ENCODE measurements at regions not wholly inside any gene's neighbourhood (a gene's known extent, or its start where the extent isn't known, plus 50 kb on each side); places are given as distances from the start of the nearest gene placed in this dataset.

- no peaks in the 10 kb centered on the region for H3K27me3 ChIP-seq
- no peak overlapping the region for H3K4me3 ChIP-seq
- H3K27ac ChIP-seq = no peak overlapping the region
- WGBS, 2 donors = 74 to 83% methylated on average over 4 of the region's 4 CpGs
- TF ChIP-seq POLR2AphosphoS5 (IDR thresholded peaks at IDR 0.05) = no peak
- DNase-seq = no peak
- H3K4me1 ChIP-seq = no peaks in the 10 kb centered on the region
- peaks cover 0 to 4% (median 0%) of the 10 kb centered on the region in 4 donors for H3K9me3 ChIP-seq
- H3K36me3 ChIP-seq = no peaks in the 10 kb centered on the region
- no peak for ATAC-seq (ENCODE audit: low FRiP score in 2 of 2)
Measured at GRCh38 chr4:25474690-25475089, 97.6 kb downstream of the ANAPC4 start.

GRCh38 chr4:25477221-25477620, 100.2 kb downstream of the ANAPC4 start:
- no peaks in the 10 kb centered on the region for H3K36me3 ChIP-seq
- TF ChIP-seq EP300 (IDR thresholded peaks at IDR 0.05) (no peak), POLR2A (IDR thresholded peaks at IDR 0.05) (no peak), POLR2AphosphoS5 (IDR thresholded peaks at IDR 0.05) (no peak), CTCF (IDR thresholded peaks at IDR 0.05) (no peak)
- WGBS, 2 donors = 61 to 79% methylated on average over 1 of the region's 1 CpG

GRCh38 chr4:25481648-25482047, 104.6 kb downstream of the ANAPC4 start:
- WGBS, 2 donors = 61 to 67% methylated on average over 2 of the region's 2 CpGs
- ATAC-seq (ENCODE audit: low FRiP score in 2 of 2) (no peak), DNase-seq (no peak)
- no peaks in the 10 kb centered on the region for H3K36me3 ChIP-seq
- no peak overlapping the region for H3K4me3 ChIP-seq
- H3K9me3 ChIP-seq = peaks cover 0 to under 1% (median 0%) of the 10 kb centered on the region in 4 donors
- H3K27ac ChIP-seq = no peak overlapping the region
- no peaks in the 10 kb centered on the region for H3K4me1 ChIP-seq
- H3K27me3 ChIP-seq = no peaks in the 10 kb centered on the region
- TF ChIP-seq EP300 (IDR thresholded peaks at IDR 0.05) (no peak), POLR2A (IDR thresholded peaks at IDR 0.05) (no peak), POLR2AphosphoS5 (IDR thresholded peaks at IDR 0.05) (no peak), CTCF (IDR thresholded peaks at IDR 0.05) (no peak)

More at GRCh38 chr4:25477221-25477620, 100.2 kb downstream of the ANAPC4 start:
- H3K9me3 ChIP-seq = no peaks in the 10 kb centered on the region
- no peak overlapping the region for H3K27ac ChIP-seq
- no peak for DNase-seq
- H3K4me3 ChIP-seq = no peak overlapping the region
- H3K27me3 ChIP-seq = no peaks in the 10 kb centered on the region
- H3K4me1 ChIP-seq = no peaks in the 10 kb centered on the region
- ATAC-seq (ENCODE audit: low FRiP score in 2 of 2) = no peak

- no peak overlapping the region for H3K4me3 ChIP-seq
- peaks cover 0 to 4% (median 0%) of the 10 kb centered on the region in 4 donors for H3K4me1 ChIP-seq
- TF ChIP-seq CTCF (IDR thresholded peaks at IDR 0.05) = no peak
- TF ChIP-seq EP300 (IDR thresholded peaks at IDR 0.05) = no peak
- no peak for TF ChIP-seq POLR2AphosphoS5 (IDR thresholded peaks at IDR 0.05)
- TF ChIP-seq POLR2A (IDR thresholded peaks at IDR 0.05) = no peak
- no peaks in the 10 kb centered on the region for H3K27me3 ChIP-seq
- peaks cover 0 to 11% (median 1%) of the 10 kb centered on the region in 4 donors for H3K9me3 ChIP-seq
- DNase-seq (no peak), ATAC-seq (ENCODE audit: low FRiP score in 2 of 2) (no peak)
- no peaks in the 10 kb centered on the region for H3K36me3 ChIP-seq
- no peak overlapping the region for H3K27ac ChIP-seq
- 57 to 72% methylated on average over 3 of the region's 3 CpGs for WGBS, 2 donors
Measured at GRCh38 chr4:25484243-25484721, 107.2 kb downstream of the ANAPC4 start.

GRCh38 chr4:25485104-25485503, 108.0 kb downstream of the ANAPC4 start:
- H3K36me3 ChIP-seq = no peaks in the 10 kb centered on the region
- ATAC-seq (ENCODE audit: low FRiP score in 2 of 2) = no peak
- no peak for DNase-seq
- no peak overlapping the region for H3K4me3 ChIP-seq
- no peaks in the 10 kb centered on the region for H3K27me3 ChIP-seq
- 55 to 56% methylated on average over 6 of the region's 6 CpGs for WGBS, 2 donors
- H3K9me3 ChIP-seq = peaks cover 0 to 11% (median 1%) of the 10 kb centered on the region in 4 donors
- TF ChIP-seq CTCF (IDR thresholded peaks at IDR 0.05) = no peak
- no peak for TF ChIP-seq POLR2A (IDR thresholded peaks at IDR 0.05)
- TF ChIP-seq POLR2AphosphoS5 (IDR thresholded peaks at IDR 0.05) = no peak
- no peak for TF ChIP-seq EP300 (IDR thresholded peaks at IDR 0.05)
- peaks cover 0 to 7% (median 1%) of the 10 kb centered on the region in 4 donors for H3K4me1 ChIP-seq
- no peak overlapping the region for H3K27ac ChIP-seq

Measured in upper lobe of left lung (tissue), 6 donors.